Fibroblast of lung (primary cell): ENCODE measurements at regions not wholly inside any gene's neighbourhood (a gene's known extent, or its start where the extent isn't known, plus 50 kb on each side); places are given as distances from the start of the nearest gene placed in this dataset.

Experiments used
- DNase-seq, 2 donors: peaks; one replicate each; pipeline versions ENCODE4 v3.0.0 to v3.0.0-alpha.2; 2010; ENCODE audit warnings: low read depth in 2 of 2
- H2AFZ ChIP-seq: 2 replicates; pipeline ENCODE4 v1.5.1; 2012; ENCODE audit warnings: low read length, control low read depth, inconsistent platforms
- H3K27ac ChIP-seq: 2 replicates; pipeline ENCODE4 v1.5.1; 2011; ENCODE audit warnings: low read length, control low read depth; ENCODE audit not compliant: insufficient read depth
- H3K27me3 ChIP-seq: 2 replicates; pipeline ENCODE4 v1.5.1; 2011; ENCODE audit warnings: mild to moderate bottlenecking, low read length; ENCODE audit not compliant: control insufficient read depth, insufficient read depth
- H3K36me3 ChIP-seq: 2 replicates; pipeline ENCODE4 v1.5.1; 2011; ENCODE audit warnings: low read length; ENCODE audit not compliant: control insufficient read depth, insufficient read depth
- H3K4me1 ChIP-seq: 2 replicates; pipeline ENCODE4 v1.5.1; 2011; ENCODE audit warnings: low read length; ENCODE audit not compliant: control insufficient read depth, insufficient read depth; ENCODE audit errors: extremely low read depth
- H3K4me2 ChIP-seq: 2 replicates; pipeline ENCODE4 v1.5.1; 2011; ENCODE audit warnings: low read length, control low read depth; ENCODE audit not compliant: insufficient read depth; ENCODE audit errors: extremely low read depth
- H3K4me3 ChIP-seq, 4 experiments: fragments of 200-600 bp in 1 of 4; sonication (generic) in 1 of 4; replicated peaks in 1 of 4; 2 replicates each; pipeline ENCODE4 v1.5.1; 2011 to 2016; ENCODE audit warnings: low read length in 4 of 4, low read depth in 3 of 4, mild to moderate bottlenecking in 3 of 4, control low read depth in 2 of 4, inconsistent platforms in 1 of 4, mixed read lengths in 1 of 4; ENCODE audit not compliant: insufficient read depth in 1 of 4; ENCODE audit errors: control extremely low read depth in 1 of 4
- H3K79me2 ChIP-seq: 2 replicates; pipeline ENCODE4 v1.5.1; 2012; ENCODE audit warnings: mild to moderate bottlenecking, low read length, inconsistent platforms; ENCODE audit not compliant: control insufficient read depth, insufficient read depth
- H3K9ac ChIP-seq: 2 replicates; pipeline ENCODE4 v1.5.1; 2011; ENCODE audit warnings: mild to moderate bottlenecking, low read length, control low read depth; ENCODE audit not compliant: insufficient read depth
- H3K9me3 ChIP-seq: 2 replicates; pipeline ENCODE4 v1.5.1; 2012; ENCODE audit warnings: low read depth, low read length; ENCODE audit not compliant: control insufficient read depth, insufficient read depth
- H4K20me1 ChIP-seq: 2 replicates; pipeline ENCODE4 v1.5.1; 2011; ENCODE audit warnings: low read length; ENCODE audit not compliant: control insufficient read depth, insufficient read depth; ENCODE audit errors: extremely low read depth
- CTCF ChIP-seq, 2 donors: IDR thresholded peaks in 1 of 2; conservative IDR thresholded peaks in 1 of 2; 1 replicate in 1 of 2; 2 replicates in 1 of 2; pipeline ENCODE4 v1.5.1; 2011 to 2012; ENCODE audit warnings: low read length in 2 of 2, control low read depth in 1 of 2, inconsistent platforms in 1 of 2, low read depth in 1 of 2, mild to moderate bottlenecking in 1 of 2
- EZH2 ChIP-seq: IDR thresholded peaks from 2 replicates; pipeline ENCODE4 v1.5.1; 2012; ENCODE audit warnings: low read length, control low read depth, mild to moderate bottlenecking; ENCODE audit errors: missing control alignments

- H3K9me3 ChIP-seq = no peaks in the 10 kb centered on the region
- no peak overlapping the region for H3K4me2 ChIP-seq
- no peaks in the 10 kb centered on the region for H3K36me3 ChIP-seq
- H3K4me3 ChIP-seq = no peak overlapping the region
- no peak overlapping the region for H3K27ac ChIP-seq
- no peaks in the 10 kb centered on the region for H3K4me1 ChIP-seq
- no peaks in the 10 kb centered on the region for H3K79me2 ChIP-seq
- no peaks in the 10 kb centered on the region for H4K20me1 ChIP-seq
- peak in 1 of 2 donors; percentile 71 for DNase-seq
- no peaks in the 10 kb centered on the region for H3K27me3 ChIP-seq
- no peak overlapping the region for H2AFZ ChIP-seq
- TF ChIP-seq EZH2 = no peak
- TF ChIP-seq CTCF (conservative IDR thresholded peaks at IDR 0.05 in 1 of 2, IDR thresholded peaks at IDR 0.05 in 1 of 2; ENCODE audit: low read depth in 1 of 2, low read length in 2 of 2) = no peak
- no peak overlapping the region for H3K9ac ChIP-seq
These were observed 406.2 kb downstream of the METTL15 start for GRCh38 chr11:28514391-28514790.

GRCh38 chr11:28512143-28512756 is 404.1 kb downstream of the METTL15 start:
- Histone ChIP-seq H3K4me2 (no peak overlapping the region), H3K27ac (no peak overlapping the region), H3K36me3 (no peaks in the 10 kb centered on the region)

GRCh38 chr11:28505232-28505631 is 397.0 kb downstream of the METTL15 start:
- no peaks in the 10 kb centered on the region for H3K36me3 ChIP-seq
- H3K4me1 ChIP-seq = no peaks in the 10 kb centered on the region
- no peak overlapping the region for H3K27ac ChIP-seq
- H3K9ac ChIP-seq = no peak overlapping the region
- H4K20me1 ChIP-seq = no peaks in the 10 kb centered on the region
- H3K79me2 ChIP-seq = no peaks in the 10 kb centered on the region
- H3K27me3 ChIP-seq = no peaks in the 10 kb centered on the region
- H3K4me3 ChIP-seq = no peak overlapping the region
- no peak overlapping the region for H2AFZ ChIP-seq
- TF ChIP-seq CTCF (conservative IDR thresholded peaks at IDR 0.05 in 1 of 2, IDR thresholded peaks at IDR 0.05 in 1 of 2; ENCODE audit: low read depth in 1 of 2, low read length in 2 of 2) (no peak), EZH2 (no peak)
- H3K9me3 ChIP-seq = no peaks in the 10 kb centered on the region
- DNase-seq = no peak
- H3K4me2 ChIP-seq = no peak overlapping the region

More at GRCh38 chr11:28512143-28512756, 404.1 kb downstream of the METTL15 start:
- Histone ChIP-seq H3K27me3 (no peaks in the 10 kb centered on the region), H3K4me1 (no peaks in the 10 kb centered on the region), H3K79me2 (no peaks in the 10 kb centered on the region), H3K9ac (no peak overlapping the region), H4K20me1 (no peaks in the 10 kb centered on the region), H3K4me3 (no peak overlapping the region), H3K9me3 (no peaks in the 10 kb centered on the region), H2AFZ (no peak overlapping the region)
- no peak for TF ChIP-seq EZH2
- TF ChIP-seq CTCF (conservative IDR thresholded peaks at IDR 0.05 in 1 of 2, IDR thresholded peaks at IDR 0.05 in 1 of 2; ENCODE audit: low read depth in 1 of 2, low read length in 2 of 2) = no peak
- DNase-seq = no peak
